ENCODE measurements at regions not wholly inside any gene's neighbourhood (a gene's known extent, or its start where the extent isn't known, plus 50 kb on each side); places are given as distances from the start of the nearest gene placed in this dataset.

DNA sequence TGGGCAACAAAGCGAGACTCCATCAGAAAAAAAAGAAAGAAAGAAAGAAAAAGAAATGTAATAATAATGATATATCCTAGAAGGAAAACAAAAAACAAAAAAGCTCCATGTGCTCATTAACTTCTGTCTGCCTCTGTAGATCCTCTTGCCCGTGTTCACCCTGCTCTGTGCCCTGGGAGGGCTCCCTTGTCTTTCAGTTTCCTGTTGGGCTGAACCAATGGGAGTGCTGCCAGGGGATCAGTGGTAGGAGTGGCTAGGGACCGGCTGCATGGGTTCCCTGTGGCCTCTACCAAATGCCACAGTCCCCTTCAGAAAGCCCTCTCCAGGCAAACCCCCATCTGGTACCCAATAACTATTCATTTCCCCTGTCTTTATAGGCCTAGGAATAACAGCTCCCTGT, 51.8 kb upstream of the PARD3 start:
- TF ChIP-seq, protein P1, sequence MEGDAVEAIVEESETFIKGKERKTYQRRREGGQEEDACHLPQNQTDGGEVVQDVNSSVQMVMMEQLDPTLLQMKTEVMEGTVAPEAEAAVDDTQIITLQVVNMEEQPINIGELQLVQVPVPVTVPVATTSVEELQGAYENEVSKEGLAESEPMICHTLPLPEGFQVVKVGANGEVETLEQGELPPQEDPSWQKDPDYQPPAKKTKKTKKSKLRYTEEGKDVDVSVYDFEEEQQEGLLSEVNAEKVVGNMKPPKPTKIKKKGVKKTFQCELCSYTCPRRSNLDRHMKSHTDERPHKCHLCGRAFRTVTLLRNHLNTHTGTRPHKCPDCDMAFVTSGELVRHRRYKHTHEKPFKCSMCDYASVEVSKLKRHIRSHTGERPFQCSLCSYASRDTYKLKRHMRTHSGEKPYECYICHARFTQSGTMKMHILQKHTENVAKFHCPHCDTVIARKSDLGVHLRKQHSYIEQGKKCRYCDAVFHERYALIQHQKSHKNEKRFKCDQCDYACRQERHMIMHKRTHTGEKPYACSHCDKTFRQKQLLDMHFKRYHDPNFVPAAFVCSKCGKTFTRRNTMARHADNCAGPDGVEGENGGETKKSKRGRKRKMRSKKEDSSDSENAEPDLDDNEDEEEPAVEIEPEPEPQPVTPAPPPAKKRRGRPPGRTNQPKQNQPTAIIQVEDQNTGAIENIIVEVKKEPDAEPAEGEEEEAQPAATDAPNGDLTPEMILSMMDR (conservative IDR thresholded peaks at IDR 0.05; ENCODE audit: low read depth, low read length) = no peak
- DNase-seq (ENCODE audit: low read depth) = no peak
- H3K4me3 ChIP-seq (ENCODE audit: low read depth, low read length) = no peak overlapping the region
